Breast epithelium (tissue), 4 donors: ENCODE measurements at regions not wholly inside any gene's neighbourhood (a gene's known extent, or its start where the extent isn't known, plus 50 kb on each side); places are given as distances from the start of the nearest gene placed in this dataset.

ENCODE experiments used
- DNase-seq, 2 donors: peaks; one replicate each; pipeline ENCODE4 v3.0.0-alpha.2; 2019; ENCODE audit warnings: low spot score in 2 of 2
- H3K27ac ChIP-seq, 2 donors: fragments of 200-600 bp; sonication (generic) in 1 of 2; one replicate each; pipeline ENCODE4 v1.5.1; 2016 to 2019; ENCODE audit warnings: mild to moderate bottlenecking in 1 of 2
- H3K27me3 ChIP-seq, 2 donors: fragments of 200-600 bp; sonication (generic) in 1 of 2; one replicate each; pipeline versions ENCODE4 v1.5.1 to v1.6.0; 2017 to 2019; ENCODE audit warnings: control low read depth in 1 of 2, mild to moderate bottlenecking in 1 of 2
- H3K36me3 ChIP-seq: fragments of 200-600 bp; one replicate; pipeline ENCODE4 v1.5.1; 2019
- H3K4me1 ChIP-seq, 2 donors: fragments of 200-600 bp; sonication (generic); one replicate each; pipeline ENCODE4 v1.5.1; 2016 to 2019; ENCODE audit warnings: control low read depth in 1 of 2
- H3K4me3 ChIP-seq, 3 donors: fragments of 200-600 bp; sonication (generic); 1 replicate in 2 of 3; 2 replicates in 1 of 3; pipeline ENCODE4 v1.5.1; 2016 to 2019; ENCODE audit warnings: mild to moderate bottlenecking in 3 of 3, moderate library complexity in 2 of 3
- H3K9me3 ChIP-seq, 2 donors: fragments of 200-600 bp; sonication (generic) in 1 of 2; one replicate each; pipeline ENCODE4 v1.5.1; 2016 to 2019; ENCODE audit warnings: control low read depth in 1 of 2
- POLR2A ChIP-seq: fragments of 450-650 bp; IDR thresholded peaks from one replicate; pipeline ENCODE4 v1.6.1; 2016; ENCODE audit warnings: antibody characterized with exemption, mild to moderate bottlenecking, moderate library complexity
- POLR2AphosphoS5 ChIP-seq, 3 donors: sonication (generic); formaldehyde crosslinking; IDR thresholded peaks; one replicate each; pipeline ENCODE4 v1.6.1; 2017; ENCODE audit warnings: antibody characterized with exemption in 3 of 3
- intact Hi-C: fragments of 100-400 bp; cut with DNase I; formaldehyde crosslinking; loops from one replicate; pipeline ENCODE4 v1.15.1; 2023; ENCODE audit warnings: low total_unique reads
- TF ChIP-seq, protein P1 (sequence below), 3 donors: fragments of 450-650 bp; IDR thresholded peaks; one replicate each; pipeline ENCODE4 v1.5.1; 2016 to 2017; ENCODE audit warnings: antibody characterized with exemption in 3 of 3, mild to moderate bottlenecking in 3 of 3, moderate library complexity in 3 of 3

DNA sequence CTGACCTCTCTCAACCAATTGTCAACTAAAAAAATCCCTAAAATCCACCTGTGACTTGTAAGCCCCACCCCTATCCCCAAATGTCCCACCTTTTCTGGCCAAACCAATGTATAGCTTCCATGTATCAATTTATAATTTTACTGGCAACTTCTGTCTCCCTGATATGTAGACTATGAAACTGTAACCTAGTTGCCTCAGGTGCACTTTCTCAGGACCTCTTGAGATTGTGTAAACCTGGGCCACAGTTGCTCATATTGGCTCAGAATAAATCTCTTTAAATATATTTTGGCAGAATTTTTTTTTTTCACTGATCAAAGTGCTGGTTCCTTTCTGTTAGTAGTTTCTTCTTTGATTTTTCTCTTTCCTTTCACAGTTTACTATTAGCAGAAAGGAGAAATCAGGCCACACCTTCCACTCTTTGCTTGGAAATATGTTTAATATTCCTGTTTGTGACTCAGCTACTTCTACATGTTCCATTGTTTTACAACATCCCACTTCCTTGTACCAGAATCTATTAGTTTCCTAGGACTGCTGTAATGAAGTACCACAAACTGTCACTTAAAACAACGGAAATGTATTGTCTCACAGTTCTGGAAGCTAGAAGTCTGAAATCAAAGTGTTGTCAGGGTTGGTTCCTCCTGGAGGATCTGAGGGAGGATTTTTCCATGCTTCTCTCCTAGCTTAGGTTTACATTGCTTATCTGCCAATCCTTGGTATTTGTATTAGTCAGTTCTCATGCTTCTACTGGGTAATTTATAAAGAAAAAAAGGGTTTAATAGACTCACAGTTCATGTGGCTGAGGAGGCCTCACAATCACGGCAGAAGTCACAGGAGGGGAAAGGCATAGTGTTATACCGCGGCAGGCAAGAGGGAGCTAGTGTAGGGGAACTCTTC is 801.2 kb upstream of the ARPP21 start:
- TF ChIP-seq POLR2AphosphoS5 (IDR thresholded peaks at IDR 0.05) (no peak), POLR2A (no peak)
- TF ChIP-seq, protein P1, sequence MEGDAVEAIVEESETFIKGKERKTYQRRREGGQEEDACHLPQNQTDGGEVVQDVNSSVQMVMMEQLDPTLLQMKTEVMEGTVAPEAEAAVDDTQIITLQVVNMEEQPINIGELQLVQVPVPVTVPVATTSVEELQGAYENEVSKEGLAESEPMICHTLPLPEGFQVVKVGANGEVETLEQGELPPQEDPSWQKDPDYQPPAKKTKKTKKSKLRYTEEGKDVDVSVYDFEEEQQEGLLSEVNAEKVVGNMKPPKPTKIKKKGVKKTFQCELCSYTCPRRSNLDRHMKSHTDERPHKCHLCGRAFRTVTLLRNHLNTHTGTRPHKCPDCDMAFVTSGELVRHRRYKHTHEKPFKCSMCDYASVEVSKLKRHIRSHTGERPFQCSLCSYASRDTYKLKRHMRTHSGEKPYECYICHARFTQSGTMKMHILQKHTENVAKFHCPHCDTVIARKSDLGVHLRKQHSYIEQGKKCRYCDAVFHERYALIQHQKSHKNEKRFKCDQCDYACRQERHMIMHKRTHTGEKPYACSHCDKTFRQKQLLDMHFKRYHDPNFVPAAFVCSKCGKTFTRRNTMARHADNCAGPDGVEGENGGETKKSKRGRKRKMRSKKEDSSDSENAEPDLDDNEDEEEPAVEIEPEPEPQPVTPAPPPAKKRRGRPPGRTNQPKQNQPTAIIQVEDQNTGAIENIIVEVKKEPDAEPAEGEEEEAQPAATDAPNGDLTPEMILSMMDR (IDR thresholded peaks at IDR 0.05), result no peak
- intact Hi-C loops, result no loop called here
- Histone ChIP-seq H3K36me3 (no peaks in the 10 kb centered on the region), H3K27me3 (no peaks in the 10 kb centered on the region), H3K4me3 (no peak overlapping the region), H3K27ac (no peak overlapping the region), H3K4me1 (no peaks in the 10 kb centered on the region), H3K9me3 (no peaks in the 10 kb centered on the region)
- no peak for DNase-seq

DNA sequence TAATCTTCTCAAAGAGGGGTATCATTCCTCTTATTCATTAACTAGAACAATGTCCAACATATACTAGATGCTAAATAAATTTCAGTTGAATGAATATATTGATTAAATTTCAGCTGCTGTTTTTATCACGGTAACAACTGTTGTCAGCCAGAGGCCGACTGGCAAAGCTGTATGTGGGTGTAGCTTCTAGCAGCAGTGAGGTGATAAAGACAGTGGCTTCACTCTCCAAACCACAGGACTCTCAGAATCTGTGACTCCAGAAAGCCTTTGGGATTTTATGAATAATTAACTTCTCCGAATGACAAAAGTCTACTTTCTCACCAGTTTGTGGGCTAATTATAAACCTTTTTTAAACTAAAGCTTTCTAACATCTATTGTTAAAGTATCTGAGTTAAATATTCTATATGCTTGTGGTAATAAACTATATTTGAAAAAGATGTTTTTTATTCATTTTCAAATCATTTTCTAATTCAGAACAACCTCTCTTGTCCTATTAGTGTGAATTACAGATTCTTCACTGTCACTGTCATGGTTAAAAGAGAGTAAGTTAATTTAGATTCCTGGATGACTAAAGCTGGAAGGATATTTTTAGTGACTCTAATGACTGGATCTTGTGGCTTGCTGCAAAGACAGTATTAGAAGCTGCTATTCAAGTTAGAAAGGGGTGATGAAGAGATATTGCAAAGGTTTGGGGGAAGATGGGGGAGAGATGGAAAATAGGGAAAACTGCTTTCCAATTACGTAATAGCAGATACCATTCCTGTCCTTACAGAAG is 796.4 kb upstream of the ARPP21 start:
- H3K27ac ChIP-seq, result no peak overlapping the region
- no peaks in the 10 kb centered on the region for H3K9me3 ChIP-seq
- no peak overlapping the region for H3K4me3 ChIP-seq
- DNase-seq, result no peak
- intact Hi-C loops, result no loop called here
- no peaks in the 10 kb centered on the region for H3K36me3 ChIP-seq
- H3K4me1 ChIP-seq, result no peaks in the 10 kb centered on the region
- no peaks in the 10 kb centered on the region for H3K27me3 ChIP-seq
- TF ChIP-seq, protein P1 (IDR thresholded peaks at IDR 0.05), result no peak
- TF ChIP-seq POLR2AphosphoS5 (IDR thresholded peaks at IDR 0.05), result no peak
- no peak for TF ChIP-seq POLR2A

DNA sequence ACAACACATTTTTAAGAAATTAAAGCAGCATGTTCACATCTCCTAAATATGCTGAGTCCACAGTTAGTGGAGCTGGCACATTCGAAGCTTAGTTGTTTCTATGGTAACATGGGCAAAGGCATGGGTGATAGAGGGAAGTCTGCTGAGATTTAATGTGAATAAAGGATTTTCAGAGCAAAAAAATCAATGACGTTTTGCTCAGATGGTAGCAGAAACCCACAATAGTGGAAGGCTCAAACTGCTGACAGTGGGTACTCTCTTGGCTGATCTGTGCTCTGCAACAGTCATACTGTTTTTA is 795.1 kb upstream of the ARPP21 start:
- Histone ChIP-seq H3K4me1 (no peaks in the 10 kb centered on the region), H3K9me3 (no peaks in the 10 kb centered on the region), H3K27me3 (no peaks in the 10 kb centered on the region), H3K27ac (no peak overlapping the region), H3K4me3 (no peak overlapping the region), H3K36me3 (no peaks in the 10 kb centered on the region)
- TF ChIP-seq POLR2A (no peak), POLR2AphosphoS5 (IDR thresholded peaks at IDR 0.05) (no peak)
- TF ChIP-seq, protein P1 (IDR thresholded peaks at IDR 0.05), result no peak
- no peak for DNase-seq
- intact Hi-C loops, result no loop called here

DNA sequence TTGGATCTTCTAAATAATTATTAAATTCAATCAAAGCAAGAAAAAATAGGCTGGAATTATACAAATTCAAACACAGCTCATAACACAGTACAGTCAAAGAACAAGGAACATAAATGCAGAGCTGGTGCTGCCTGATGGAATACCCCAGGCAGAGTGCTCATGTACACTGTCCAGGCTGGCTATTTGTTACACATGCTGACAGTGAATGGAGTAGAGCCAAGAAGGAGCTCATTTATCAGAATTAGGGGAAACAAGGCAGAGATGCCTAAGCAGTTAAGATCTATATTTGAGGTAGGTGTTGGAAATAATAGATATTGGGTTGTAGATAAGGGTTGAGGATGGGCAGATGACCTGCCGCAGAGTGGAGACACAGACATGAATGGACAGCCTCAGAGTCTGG is 788.2 kb upstream of the ARPP21 start:
- no peaks in the 10 kb centered on the region for H3K27me3 ChIP-seq
- no peaks in the 10 kb centered on the region for H3K36me3 ChIP-seq
- DNase-seq, result no peak
- H3K4me3 ChIP-seq, result no peak overlapping the region
- H3K27ac ChIP-seq, result no peak overlapping the region
- H3K9me3 ChIP-seq, result no peaks in the 10 kb centered on the region
- no peaks in the 10 kb centered on the region for H3K4me1 ChIP-seq
- intact Hi-C loops, result no loop called here
- TF ChIP-seq POLR2AphosphoS5 (IDR thresholded peaks at IDR 0.05) (no peak), POLR2A (no peak)
- TF ChIP-seq, protein P1 (IDR thresholded peaks at IDR 0.05), result no peak

DNA sequence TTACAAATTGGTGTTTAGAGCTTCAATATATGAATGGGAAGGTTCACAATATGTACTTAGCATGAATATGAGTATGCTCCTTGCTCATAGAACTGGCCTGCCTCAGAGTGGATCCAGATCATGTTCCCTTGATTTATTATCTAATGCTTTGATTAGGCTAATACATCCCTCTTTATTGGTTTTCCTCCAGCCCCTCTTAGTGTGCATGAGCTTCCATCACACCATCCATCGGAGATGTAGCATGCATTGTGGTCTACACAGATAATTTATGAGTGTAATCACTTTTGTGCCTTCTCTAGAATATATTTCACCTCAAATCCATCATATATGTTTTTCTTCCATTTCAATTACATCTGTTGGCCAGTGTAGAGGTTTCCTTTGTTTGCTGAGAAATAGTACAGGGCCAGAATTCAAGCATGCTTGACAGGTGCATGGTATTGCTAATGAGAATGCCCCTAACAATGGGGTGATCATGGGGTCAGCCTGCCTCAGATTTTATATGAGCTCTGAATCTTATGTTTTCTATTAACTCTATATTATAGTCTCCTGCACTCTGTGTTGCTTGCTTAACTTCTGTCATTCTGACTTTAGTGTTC is 786.4 kb upstream of the ARPP21 start:
- intact Hi-C loops, result no loop called here
- Histone ChIP-seq H3K4me1 (no peaks in the 10 kb centered on the region), H3K27me3 (no peaks in the 10 kb centered on the region), H3K27ac (no peak overlapping the region), H3K36me3 (no peaks in the 10 kb centered on the region), H3K4me3 (no peak overlapping the region), H3K9me3 (no peaks in the 10 kb centered on the region)
- TF ChIP-seq POLR2AphosphoS5 (IDR thresholded peaks at IDR 0.05), result no peak
- TF ChIP-seq POLR2A, result no peak
- TF ChIP-seq, protein P1 (IDR thresholded peaks at IDR 0.05), result no peak
- DNase-seq, result no peak
